NCI-H82 treated with DMSO at 0.1 percent for 48 hours (cell line): ENCODE measurements at regions not wholly inside any gene's neighbourhood (a gene's known extent, or its start where the extent isn't known, plus 50 kb on each side); places are given as distances from the start of the nearest gene placed in this dataset.
"Not testable (repeated sequence)": the region's sequence is repeated elsewhere in the genome, so short reads cannot be mapped to it uniquely, and the experiment has no call there.

Source experiments
- DNase-seq: peaks from one replicate; lab custom pipeline; 2025; ENCODE audit not compliant: unreplicated experiment; lab: John Stamatoyannopoulos, UW

- no peak for DNase-seq
These were observed 755.8 kb downstream of the PRIM2 start for GRCh38 chr6:58073263-58073662.

- DNase-seq = not testable (repeated sequence)
These were observed 772.6 kb downstream of the PRIM2 start for GRCh38 chr6:58090067-58090466.

GRCh38 chr6:58097251-58097650, 779.8 kb downstream of the PRIM2 start:
- not testable (repeated sequence) for DNase-seq

- no peak for DNase-seq
These were observed 796.5 kb downstream of the PRIM2 start for GRCh38 chr6:58113960-58114359.

GRCh38 chr6:58117162-58117561, 799.7 kb downstream of the PRIM2 start:
- DNase-seq = not testable (repeated sequence)

GRCh38 chr6:58121616-58122015, 804.2 kb downstream of the PRIM2 start:
- DNase-seq = not testable (repeated sequence)

GRCh38 chr6:58123770-58124169, 806.3 kb downstream of the PRIM2 start:
- not testable (repeated sequence) for DNase-seq

- not testable (repeated sequence) for DNase-seq
These were observed 811.1 kb downstream of the PRIM2 start for GRCh38 chr6:58128549-58128948.

GRCh38 chr6:58129098-58129497, 811.7 kb downstream of the PRIM2 start:
- not testable (repeated sequence) for DNase-seq

- DNase-seq = not testable (repeated sequence)
These were observed 822.3 kb downstream of the PRIM2 start for GRCh38 chr6:58139746-58140145.

GRCh38 chr6:58171025-58171424, 853.6 kb downstream of the PRIM2 start:
- DNase-seq = not testable (repeated sequence)

- DNase-seq = not testable (repeated sequence)
These were observed 864.2 kb downstream of the PRIM2 start for GRCh38 chr6:58181557-58182065.

- not testable (repeated sequence) for DNase-seq
These were observed 867.9 kb downstream of the PRIM2 start for GRCh38 chr6:58185300-58185699.

- not testable (repeated sequence) for DNase-seq
These were observed 875.8 kb downstream of the PRIM2 start for GRCh38 chr6:58193209-58193608.

- DNase-seq = no peak
These were observed 880.9 kb downstream of the PRIM2 start for GRCh38 chr6:58198301-58198700.

GRCh38 chr6:58237124-58237523, 919.7 kb downstream of the PRIM2 start:
- DNase-seq = not testable (repeated sequence)

- not testable (repeated sequence) for DNase-seq
These were observed 921.0 kb downstream of the PRIM2 start for GRCh38 chr6:58238421-58238820.

- DNase-seq = not testable (repeated sequence)
These were observed 940.2 kb downstream of the PRIM2 start for GRCh38 chr6:58257625-58258024.

- DNase-seq = no peak
These were observed 972.7 kb downstream of the PRIM2 start for GRCh38 chr6:58290177-58290576.

GRCh38 chr6:58291319-58291718, 973.9 kb downstream of the PRIM2 start:
- DNase-seq = not testable (repeated sequence)

GRCh38 chr6:58307901-58308300, 990.5 kb downstream of the PRIM2 start:
- DNase-seq = not testable (repeated sequence)

- not testable (repeated sequence) for DNase-seq
These were observed 1014.7 kb downstream of the PRIM2 start for GRCh38 chr6:58332108-58332507.

- DNase-seq = not testable (repeated sequence)
These were observed 1024.9 kb downstream of the PRIM2 start for GRCh38 chr6:58342287-58342686.
